H9 (cell line): ENCODE measurements at regions not wholly inside any gene's neighbourhood (a gene's known extent, or its start where the extent isn't known, plus 50 kb on each side); places are given as distances from the start of the nearest gene placed in this dataset.

ENCODE experiments used
- DNase-seq: peaks from one replicate; pipeline ENCODE4 v3.0.0-alpha.2; 2017
- H2AFZ ChIP-seq: one replicate; pipeline ENCODE4 v1.6.1; 2013; ENCODE audit warnings: mild to moderate bottlenecking, low read length, control low read depth, moderate library complexity
- H2AK5ac ChIP-seq: 2 replicates; pipeline ENCODE4 v1.6.1; 2013; ENCODE audit warnings: low read length, control low read depth, mixed read lengths; ENCODE audit not compliant: insufficient read length
- H2BK120ac ChIP-seq: one replicate; pipeline ENCODE4 v1.6.1; 2013; ENCODE audit warnings: low read depth, mild to moderate bottlenecking, low read length, control low read depth, inconsistent platforms; ENCODE audit not compliant: poor library complexity, severe bottlenecking
- H2BK12ac ChIP-seq: 2 replicates; pipeline ENCODE4 v1.6.1; 2013; ENCODE audit warnings: low read length, control low read depth, mixed read lengths, low read depth; ENCODE audit not compliant: insufficient read length
- H2BK15ac ChIP-seq: 2 replicates; pipeline ENCODE4 v1.6.1; 2013; ENCODE audit warnings: low read depth, low read length, control low read depth
- H2BK20ac ChIP-seq: one replicate; pipeline ENCODE4 v1.6.1; 2013; ENCODE audit warnings: low read depth, mild to moderate bottlenecking, low read length, control low read depth, inconsistent platforms; ENCODE audit not compliant: poor library complexity, severe bottlenecking
- H2BK5ac ChIP-seq: 2 replicates; pipeline ENCODE4 v1.6.1; 2013; ENCODE audit warnings: low read length, control low read depth, mixed read lengths; ENCODE audit not compliant: insufficient read length
- H3K14ac ChIP-seq: 2 replicates; pipeline ENCODE4 v1.6.1; 2013; ENCODE audit warnings: low read length, control low read depth; ENCODE audit not compliant: insufficient read depth
- H3K18ac ChIP-seq: 2 replicates; pipeline ENCODE4 v1.6.1; 2013; ENCODE audit warnings: low read depth, mild to moderate bottlenecking, mixed read lengths, low read length, control low read depth; ENCODE audit not compliant: insufficient read length
- H3K23ac ChIP-seq: 2 replicates; pipeline ENCODE4 v1.6.1; 2013; ENCODE audit warnings: low read length, control low read depth, mixed read lengths, low read depth; ENCODE audit not compliant: insufficient read length
- H3K23me2 ChIP-seq: 2 replicates; pipeline ENCODE4 v1.6.1; 2013; ENCODE audit warnings: low read depth, mild to moderate bottlenecking, mixed read lengths, low read length, control low read depth; ENCODE audit not compliant: insufficient read length, poor library complexity, severe bottlenecking
- H3K27ac ChIP-seq: 2 replicates; pipeline ENCODE4 v1.5.1; 2013; ENCODE audit warnings: low read length, control low read depth, mixed read lengths, low read depth; ENCODE audit not compliant: insufficient read length
- H3K27me3 ChIP-seq: 2 replicates; pipeline ENCODE4 v1.6.1; 2013; ENCODE audit warnings: low read length, control low read depth, inconsistent platforms; ENCODE audit not compliant: insufficient read depth
- H3K4ac ChIP-seq: 2 replicates; pipeline ENCODE4 v1.6.1; 2013; ENCODE audit warnings: low read depth, mild to moderate bottlenecking, control low read depth, inconsistent platforms, low read length, moderate library complexity
- H3K4me1 ChIP-seq: 2 replicates; pipeline ENCODE4 v1.6.1; 2013; ENCODE audit warnings: low read length, control low read depth, inconsistent platforms; ENCODE audit not compliant: insufficient read depth
- H3K4me2 ChIP-seq: 2 replicates; pipeline ENCODE4 v1.6.1; 2013; ENCODE audit warnings: low read length, control low read depth, mixed read lengths; ENCODE audit not compliant: insufficient read length, insufficient read depth
- H3K56ac ChIP-seq: 2 replicates; pipeline ENCODE4 v1.6.1; 2013; ENCODE audit warnings: low read depth, mild to moderate bottlenecking, mixed read lengths, low read length, control low read depth; ENCODE audit not compliant: insufficient read length
- H3K79me1 ChIP-seq: 2 replicates; pipeline ENCODE4 v1.6.1; 2013; ENCODE audit warnings: low read depth, mild to moderate bottlenecking, moderate library complexity, low read length, control low read depth, inconsistent platforms; ENCODE audit not compliant: insufficient read depth, poor library complexity, severe bottlenecking
- H3K79me2 ChIP-seq: 2 replicates; pipeline ENCODE4 v1.6.1; 2013; ENCODE audit warnings: low read length, control low read depth, inconsistent platforms; ENCODE audit not compliant: insufficient read depth
- H3K9ac ChIP-seq: 2 replicates; pipeline ENCODE4 v1.6.1; 2013; ENCODE audit warnings: low read length, control low read depth, mixed read lengths; ENCODE audit not compliant: insufficient read length; ENCODE audit errors: extremely low read depth
- H3K9me3 ChIP-seq: one replicate; pipeline ENCODE4 v1.6.1; 2013; ENCODE audit warnings: low read depth, low read length, inconsistent platforms; ENCODE audit not compliant: control insufficient read depth
- H3T11ph ChIP-seq: one replicate; pipeline ENCODE4 v1.6.1; 2013; ENCODE audit warnings: mild to moderate bottlenecking, low read length, control low read depth, inconsistent platforms
- H4K20me1 ChIP-seq: one replicate; pipeline ENCODE4 v1.6.1; 2013; ENCODE audit not compliant: control insufficient read depth, insufficient read length, insufficient read depth
- H4K5ac ChIP-seq: 2 replicates; pipeline ENCODE4 v1.6.1; 2013; ENCODE audit warnings: low read depth, mild to moderate bottlenecking, mixed read lengths, low read length, control low read depth; ENCODE audit not compliant: insufficient read length
- H4K8ac ChIP-seq: replicated peaks from 2 replicates; pipeline ENCODE4 v1.6.1; 2013; ENCODE audit warnings: low read length, control low read depth, mixed read lengths, low read depth; ENCODE audit not compliant: insufficient read length
- H4K91ac ChIP-seq: 2 replicates; pipeline ENCODE4 v1.6.1; 2013; ENCODE audit warnings: low read depth, mild to moderate bottlenecking, moderate library complexity, mixed read lengths, low read length, control low read depth; ENCODE audit not compliant: insufficient read length
- H3K27ac Mint-ChIP-seq, 3 experiments: 2 replicates in 2 of 3; 3 replicates in 1 of 3; pipeline ENCODE4 v1.8.0; 2020 to 2021; ENCODE audit warnings: mixed read lengths in 3 of 3, mild to moderate bottlenecking in 1 of 3, moderate library complexity in 1 of 3
- H3K27me3 Mint-ChIP-seq: 2 replicates; pipeline ENCODE4 v1.8.0; 2021; ENCODE audit warnings: low read depth, mild to moderate bottlenecking, moderate library complexity, mixed read lengths
- H3K36me3 Mint-ChIP-seq, 3 experiments: 2 replicates in 2 of 3; 3 replicates in 1 of 3; pipeline ENCODE4 v1.8.0; 2020 to 2021; ENCODE audit warnings: low read depth in 3 of 3, mixed read lengths in 3 of 3; ENCODE audit not compliant: insufficient read depth in 1 of 3
- H3K4me1 Mint-ChIP-seq, 2 experiments: 2 replicates each; pipeline ENCODE4 v1.8.0; 2020; ENCODE audit warnings: mixed read lengths in 2 of 2
- H3K4me3 Mint-ChIP-seq, 2 experiments: 2 replicates in 1 of 2; 3 replicates in 1 of 2; pipeline ENCODE4 v1.8.0; 2020 to 2021; ENCODE audit warnings: mild to moderate bottlenecking in 2 of 2, mixed read lengths in 2 of 2, moderate library complexity in 1 of 2
- H3K9me3 Mint-ChIP-seq, 2 experiments: 2 replicates in 1 of 2; 3 replicates in 1 of 2; pipeline ENCODE4 v1.8.0; 2020; ENCODE audit warnings: mild to moderate bottlenecking in 2 of 2, mixed read lengths in 2 of 2, moderate library complexity in 1 of 2
- WGBS: extraction: QIAGEN DNeasy Blood & Tissue Kit; methylation state at CpG from one replicate; pipeline ENCODE4 v1.1.7; 2013; ENCODE audit warnings: missing lambda C conversion rate, low lambda C conversion rate, mixed read lengths; ENCODE audit not compliant: insufficient read length; ENCODE audit errors: extremely low coverage; 5-methylcytosine and 5-hydroxymethylcytosine counted together
- TF ChIP-seq, protein P1 (sequence below): fragments of 200-600 bp; sonication (generic); conservative IDR thresholded peaks from 3 replicates; pipeline ENCODE4 v1.8.0; 2021; ENCODE audit warnings: antibody characterized with exemption, mild to moderate bottlenecking

DNA sequence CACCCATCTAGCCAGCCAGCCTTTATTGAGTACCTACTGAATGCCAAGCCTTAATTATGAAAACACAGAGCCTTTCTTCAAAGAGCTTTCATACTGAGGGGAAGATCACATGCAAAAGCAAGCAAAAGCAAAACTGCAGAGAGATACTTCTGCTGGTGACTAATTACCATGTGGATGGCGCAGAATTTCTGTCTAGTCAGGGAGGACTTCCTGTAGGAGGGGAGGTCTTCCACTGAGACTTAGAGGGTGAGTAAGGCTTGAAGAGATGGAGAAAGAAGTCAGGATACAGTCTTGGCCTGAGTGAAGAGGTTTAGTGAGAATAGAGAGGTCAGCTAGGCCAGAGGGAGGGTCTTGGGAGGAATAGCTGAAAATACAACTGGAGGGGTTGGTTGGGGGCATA lies 53.9 kb upstream of the CCL2 start:
- Mint-ChIP-seq H3K27ac (no peak overlapping the region), H3K27me3 (peaks cover 15% of the 10 kb centered on the region), H3K4me3 (no peak overlapping the region), H3K4me1 (peaks cover 2 to 5% of the 10 kb centered on the region in 2 experiments; a peak in 3 of 4 replicates), H3K36me3 (0 out of 7 replicates have a peak, but pooled peaks cover 0 to 4% (median 0%) of the 10 kb centered on the region in 3 experiments), H3K9me3 (peaks cover 0 to 11% of the 10 kb centered on the region in 2 experiments; a peak in 4 of 5 replicates)
- Histone ChIP-seq H3K23ac (no peak overlapping the region), H3K14ac (no peak overlapping the region), H3K79me2 (no peaks in the 10 kb centered on the region), H3K23me2 (no peaks in the 10 kb centered on the region), H2BK15ac (no peak overlapping the region), H3K4me1 (no peaks in the 10 kb centered on the region), H2BK5ac (no peak overlapping the region), H2BK20ac (no peak overlapping the region), H2BK12ac (no peak overlapping the region), H3K27ac (no peak overlapping the region), H4K5ac (no peak overlapping the region), H3K4ac (no peak overlapping the region), H3K27me3 (no peaks in the 10 kb centered on the region), H2AFZ (no peak overlapping the region), H3K9me3 (no peaks in the 10 kb centered on the region), H3T11ph (no peak overlapping the region), H3K79me1 (no peaks in the 10 kb centered on the region), H2AK5ac (no peak overlapping the region), H3K18ac (no peak overlapping the region), H4K91ac (no peak overlapping the region), H3K4me2 (no peak overlapping the region), H4K8ac (no peak overlapping the region), H3K56ac (no peak overlapping the region), H2BK120ac (no peak overlapping the region), H4K20me1 (no peaks in the 10 kb centered on the region), H3K9ac (no peak overlapping the region)
- TF ChIP-seq, protein P1, sequence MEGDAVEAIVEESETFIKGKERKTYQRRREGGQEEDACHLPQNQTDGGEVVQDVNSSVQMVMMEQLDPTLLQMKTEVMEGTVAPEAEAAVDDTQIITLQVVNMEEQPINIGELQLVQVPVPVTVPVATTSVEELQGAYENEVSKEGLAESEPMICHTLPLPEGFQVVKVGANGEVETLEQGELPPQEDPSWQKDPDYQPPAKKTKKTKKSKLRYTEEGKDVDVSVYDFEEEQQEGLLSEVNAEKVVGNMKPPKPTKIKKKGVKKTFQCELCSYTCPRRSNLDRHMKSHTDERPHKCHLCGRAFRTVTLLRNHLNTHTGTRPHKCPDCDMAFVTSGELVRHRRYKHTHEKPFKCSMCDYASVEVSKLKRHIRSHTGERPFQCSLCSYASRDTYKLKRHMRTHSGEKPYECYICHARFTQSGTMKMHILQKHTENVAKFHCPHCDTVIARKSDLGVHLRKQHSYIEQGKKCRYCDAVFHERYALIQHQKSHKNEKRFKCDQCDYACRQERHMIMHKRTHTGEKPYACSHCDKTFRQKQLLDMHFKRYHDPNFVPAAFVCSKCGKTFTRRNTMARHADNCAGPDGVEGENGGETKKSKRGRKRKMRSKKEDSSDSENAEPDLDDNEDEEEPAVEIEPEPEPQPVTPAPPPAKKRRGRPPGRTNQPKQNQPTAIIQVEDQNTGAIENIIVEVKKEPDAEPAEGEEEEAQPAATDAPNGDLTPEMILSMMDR = no peak
- DNase-seq = no peak
- no CpG with 5 or more reads among the region's 1 CpG for WGBS
